Neural progenitor cell (in vitro differentiated cells): ENCODE measurements at regions not wholly inside any gene's neighbourhood (a gene's known extent, or its start where the extent isn't known, plus 50 kb on each side); places are given as distances from the start of the nearest gene placed in this dataset.

ENCODE experiments used
- EZH2 ChIP-seq: fragments of 200-600 bp; sonication (generic); IDR thresholded peaks from 2 replicates; pipeline ENCODE4 v1.6.1; 2017; ENCODE audit warnings: antibody characterized with exemption, mild to moderate bottlenecking, moderate library complexity
- EZH2phosphoT487 ChIP-seq: fragments of 200-600 bp; sonication (generic); IDR thresholded peaks from 2 replicates; pipeline ENCODE4 v1.6.1; 2017; ENCODE audit warnings: antibody characterized with exemption
- TF ChIP-seq, protein P1 (sequence below): fragments of 200-600 bp; sonication (generic); IDR thresholded peaks from 2 replicates; pipeline ENCODE4 v1.5.1; 2017; ENCODE audit warnings: antibody characterized with exemption, mild to moderate bottlenecking

DNA sequence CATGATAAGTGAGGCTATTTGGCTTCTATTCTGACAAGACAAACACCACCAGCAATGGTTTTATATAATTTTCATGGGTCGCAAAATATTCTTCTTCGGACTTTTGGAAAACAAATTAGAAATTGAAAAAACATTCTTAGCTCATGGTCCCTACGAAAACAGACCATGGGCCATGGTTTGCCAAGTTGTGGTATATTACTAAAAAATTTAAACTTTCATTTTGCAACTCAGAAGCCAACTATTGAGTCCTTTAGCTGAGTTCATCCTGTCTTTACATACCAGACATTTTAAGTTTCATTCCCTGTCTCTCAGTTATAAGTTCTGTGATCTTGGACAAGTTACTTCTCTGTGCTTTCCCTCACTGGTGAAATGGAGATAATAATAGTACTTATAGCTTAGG lies 198.1 kb downstream of the CSNK1G3 start:
- TF ChIP-seq, protein P1, sequence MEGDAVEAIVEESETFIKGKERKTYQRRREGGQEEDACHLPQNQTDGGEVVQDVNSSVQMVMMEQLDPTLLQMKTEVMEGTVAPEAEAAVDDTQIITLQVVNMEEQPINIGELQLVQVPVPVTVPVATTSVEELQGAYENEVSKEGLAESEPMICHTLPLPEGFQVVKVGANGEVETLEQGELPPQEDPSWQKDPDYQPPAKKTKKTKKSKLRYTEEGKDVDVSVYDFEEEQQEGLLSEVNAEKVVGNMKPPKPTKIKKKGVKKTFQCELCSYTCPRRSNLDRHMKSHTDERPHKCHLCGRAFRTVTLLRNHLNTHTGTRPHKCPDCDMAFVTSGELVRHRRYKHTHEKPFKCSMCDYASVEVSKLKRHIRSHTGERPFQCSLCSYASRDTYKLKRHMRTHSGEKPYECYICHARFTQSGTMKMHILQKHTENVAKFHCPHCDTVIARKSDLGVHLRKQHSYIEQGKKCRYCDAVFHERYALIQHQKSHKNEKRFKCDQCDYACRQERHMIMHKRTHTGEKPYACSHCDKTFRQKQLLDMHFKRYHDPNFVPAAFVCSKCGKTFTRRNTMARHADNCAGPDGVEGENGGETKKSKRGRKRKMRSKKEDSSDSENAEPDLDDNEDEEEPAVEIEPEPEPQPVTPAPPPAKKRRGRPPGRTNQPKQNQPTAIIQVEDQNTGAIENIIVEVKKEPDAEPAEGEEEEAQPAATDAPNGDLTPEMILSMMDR = no peak
- TF ChIP-seq EZH2 (no peak), EZH2phosphoT487 (no peak)
